OCI-LY1 (cell line): ENCODE measurements at regions not wholly inside any gene's neighbourhood (a gene's known extent, or its start where the extent isn't known, plus 50 kb on each side); places are given as distances from the start of the nearest gene placed in this dataset.

Experiments
- H2AFZ ChIP-seq: fragments of 200-600 bp; sonication (generic), shearing (Covaris generic); 2 replicates; pipeline ENCODE4 v1.6.0; 2014; ENCODE audit warnings: antibody characterized with exemption, mild to moderate bottlenecking, low read length
- H3F3A ChIP-seq: fragments of 200-600 bp; sonication (generic), shearing (Covaris generic); 2 replicates; pipeline ENCODE4 v1.6.0; 2014; ENCODE audit warnings: mild to moderate bottlenecking, antibody characterized with exemption, low read length, moderate library complexity; ENCODE audit not compliant: insufficient read depth
- H3K27ac ChIP-seq: fragments of 200-600 bp; sonication (generic); 2 replicates; pipeline ENCODE4 v1.5.1; 2014; ENCODE audit warnings: low read length, mixed run types, mild to moderate bottlenecking, low read depth; ENCODE audit not compliant: poor library complexity, severe bottlenecking
- H3K27me3 ChIP-seq: fragments of 200-600 bp; sonication (generic); 2 replicates; pipeline ENCODE4 v1.6.0; 2014; ENCODE audit warnings: antibody characterized with exemption, mild to moderate bottlenecking, low read length, moderate library complexity; ENCODE audit not compliant: insufficient read depth
- H3K36me3 ChIP-seq: fragments of 200-600 bp; sonication (generic); 2 replicates; pipeline ENCODE4 v1.6.1; 2014; ENCODE audit warnings: mild to moderate bottlenecking, antibody characterized with exemption, low read length, moderate library complexity, mixed read lengths; ENCODE audit not compliant: insufficient read depth
- H3K4me1 ChIP-seq: fragments of 200-600 bp; sonication (generic); 2 replicates; pipeline ENCODE4 v1.5.1; 2014; ENCODE audit warnings: mild to moderate bottlenecking, low read length, moderate library complexity; ENCODE audit not compliant: insufficient read depth, severe bottlenecking
- H3K4me2 ChIP-seq: fragments of 200-600 bp; sonication (generic), shearing (Covaris generic); 2 replicates; pipeline ENCODE4 v1.6.1; 2014; ENCODE audit warnings: low read length
- H3K4me3 ChIP-seq: fragments of 200-600 bp; sonication (generic); 2 replicates; pipeline ENCODE4 v1.5.1; 2014; ENCODE audit warnings: low read length, low read depth, mild to moderate bottlenecking, mixed read lengths; ENCODE audit not compliant: poor library complexity, severe bottlenecking
- H3K79me2 ChIP-seq: fragments of 200-600 bp; shearing (Covaris generic); 2 replicates; pipeline ENCODE4 v1.6.1; 2016; ENCODE audit warnings: mixed run types, low read length, mixed read lengths; ENCODE audit not compliant: insufficient read depth
- H3K9ac ChIP-seq: fragments of 200-600 bp; sonication (generic), shearing (Covaris generic); 2 replicates; pipeline ENCODE4 v1.6.1; 2014; ENCODE audit warnings: mild to moderate bottlenecking, low read length, mixed read lengths
- H3K9me2 ChIP-seq: fragments of 200-600 bp; sonication (generic), shearing (Covaris generic); 2 replicates; pipeline ENCODE4 v1.6.1; 2014; ENCODE audit warnings: low read depth, mild to moderate bottlenecking, low read length, mixed read lengths
- H3K9me3 ChIP-seq: fragments of 200-600 bp; shearing (Covaris generic); 2 replicates; pipeline ENCODE4 v1.6.1; 2014; ENCODE audit warnings: low read length, mixed read lengths
- H4K20me1 ChIP-seq: fragments of 200-600 bp; sonication (generic), shearing (Covaris generic); 2 replicates; pipeline ENCODE4 v1.6.0; 2016; ENCODE audit warnings: mild to moderate bottlenecking, low read length; ENCODE audit not compliant: insufficient read depth
- CTCF ChIP-seq: fragments of 200-600 bp; sonication (generic), shearing (Covaris generic); IDR thresholded peaks from 2 replicates; pipeline ENCODE4 v1.5.1; 2017; ENCODE audit warnings: mild to moderate bottlenecking, antibody characterized with exemption, low read length, moderate library complexity, mixed read lengths
- EZH2 ChIP-seq: fragments of 200-600 bp; sonication (generic), shearing (Covaris generic); IDR thresholded peaks from 2 replicates; pipeline ENCODE4 v1.8.0; 2017; ENCODE audit warnings: borderline replicate concordance, mixed run types, mild to moderate bottlenecking, antibody characterized with exemption, low read length, moderate library complexity, mixed read lengths

- H3K9me3 ChIP-seq: no peaks in the 10 kb centered on the region
- no peaks in the 10 kb centered on the region for H3F3A ChIP-seq
- H3K27ac ChIP-seq: no peak overlapping the region
- TF ChIP-seq EZH2 (no peak), CTCF (no peak)
- no peak overlapping the region for H2AFZ ChIP-seq
- no peaks in the 10 kb centered on the region for H3K36me3 ChIP-seq
- no peaks in the 10 kb centered on the region for H3K79me2 ChIP-seq
- H3K4me2 ChIP-seq: no peak overlapping the region
- no peak overlapping the region for H3K4me3 ChIP-seq
- no peak overlapping the region for H3K9ac ChIP-seq
- peaks cover 8% of the 10 kb centered on the region for H3K4me1 ChIP-seq
- no peaks in the 10 kb centered on the region for H4K20me1 ChIP-seq
- H3K9me2 ChIP-seq: no peaks in the 10 kb centered on the region
- no peaks in the 10 kb centered on the region for H3K27me3 ChIP-seq
These were observed 99.3 kb upstream of the PLCL2 start for GRCh38 chr3:16785465-16785864.

- Histone ChIP-seq H3K79me2 (no peaks in the 10 kb centered on the region), H3K27ac (no peak overlapping the region), H3K4me2 (no peak overlapping the region), H3K9ac (no peak overlapping the region), H3K27me3 (no peaks in the 10 kb centered on the region), H3F3A (no peaks in the 10 kb centered on the region), H4K20me1 (no peaks in the 10 kb centered on the region), H3K9me2 (no peaks in the 10 kb centered on the region), H3K4me3 (no peak overlapping the region), H3K4me1 (peaks cover 10% of the 10 kb centered on the region), H2AFZ (no peak overlapping the region), H3K9me3 (no peaks in the 10 kb centered on the region), H3K36me3 (no peaks in the 10 kb centered on the region)
- no peak for TF ChIP-seq EZH2
- no peak for TF ChIP-seq CTCF
These were observed 96.2 kb upstream of the PLCL2 start for GRCh38 chr3:16788440-16789056.

GRCh38 chr3:16789344-16790120 is 95.2 kb upstream of the PLCL2 start:
- no peak overlapping the region for H3K27ac ChIP-seq

More at GRCh38 chr3:16789344-16790120, 95.2 kb upstream of the PLCL2 start:
- Histone ChIP-seq H4K20me1 (no peaks in the 10 kb centered on the region), H3K4me2 (no peak overlapping the region), H3K9me3 (no peaks in the 10 kb centered on the region), H3K36me3 (no peaks in the 10 kb centered on the region), H3K4me3 (no peak overlapping the region), H3K4me1 (peaks cover 15% of the 10 kb centered on the region), H3K9ac (no peak overlapping the region), H3K27me3 (no peaks in the 10 kb centered on the region), H3F3A (no peaks in the 10 kb centered on the region), H3K9me2 (no peaks in the 10 kb centered on the region), H3K79me2 (no peaks in the 10 kb centered on the region), H2AFZ (no peak overlapping the region)
- TF ChIP-seq EZH2 (no peak), CTCF (no peak)
